GM20000 (cell line): ENCODE measurements at regions not wholly inside any gene's neighbourhood (a gene's known extent, or its start where the extent isn't known, plus 50 kb on each side); places are given as distances from the start of the nearest gene placed in this dataset.

ENCODE experiments used
- DNase-seq: peaks from one replicate; pipeline ENCODE4 v3.0.0; 2012; ENCODE audit warnings: low spot score
- CTCF ChIP-seq: IDR thresholded peaks from 2 replicates; pipeline ENCODE4 v1.5.1; 2012; ENCODE audit warnings: mild to moderate bottlenecking, control low read depth; ENCODE audit errors: extremely low read depth, missing control alignments

GRCh38 chr2:234288974-234289455, 207.9 kb downstream of the ARL4C start:
- peak; percentile 52 for DNase-seq
- peak; percentile 73 for TF ChIP-seq CTCF

- TF ChIP-seq CTCF: no peak
- no peak for DNase-seq
Measured at GRCh38 chr2:234287650-234288049, 209.2 kb downstream of the ARL4C start.

- DNase-seq: no peak
- TF ChIP-seq CTCF: no peak
Measured at GRCh38 chr2:234286956-234287355, 209.9 kb downstream of the ARL4C start.

- TF ChIP-seq CTCF: no peak
- DNase-seq: no peak
Measured at GRCh38 chr2:234286118-234286598, 210.7 kb downstream of the ARL4C start.

GRCh38 chr2:234285541-234285940, 211.3 kb downstream of the ARL4C start:
- TF ChIP-seq CTCF: no peak
- no peak for DNase-seq

- TF ChIP-seq CTCF: no peak
- no peak for DNase-seq
Measured at GRCh38 chr2:234279637-234280036, 217.2 kb downstream of the ARL4C start.

GRCh38 chr2:234278556-234279255, 218.2 kb downstream of the ARL4C start:
- no peak for DNase-seq
- no peak for TF ChIP-seq CTCF
